DOHH2 (cell line): ENCODE measurements at regions not wholly inside any gene's neighbourhood (a gene's known extent, or its start where the extent isn't known, plus 50 kb on each side); places are given as distances from the start of the nearest gene placed in this dataset.

ENCODE experiments used
- H3F3A ChIP-seq: fragments of 200-600 bp; sonication (generic), shearing (Covaris generic); 2 replicates; pipeline ENCODE4 v1.6.0; 2016; ENCODE audit warnings: antibody characterized with exemption, mild to moderate bottlenecking; ENCODE audit not compliant: control insufficient read depth, insufficient read depth
- H3K27ac ChIP-seq: fragments of 200-600 bp; sonication (generic); 2 replicates; pipeline ENCODE4 v1.5.1; 2014; ENCODE audit warnings: low read depth, mild to moderate bottlenecking, low read length, moderate library complexity
- H3K27me3 ChIP-seq: fragments of 200-600 bp; sonication (generic); 2 replicates; pipeline ENCODE4 v1.6.1; 2014; ENCODE audit warnings: mild to moderate bottlenecking, low read length, mixed read lengths; ENCODE audit not compliant: control insufficient read depth
- H3K36me3 ChIP-seq: fragments of 200-600 bp; sonication (generic); 2 replicates; pipeline ENCODE4 v1.6.1; 2014; ENCODE audit warnings: mild to moderate bottlenecking, low read length, moderate library complexity, mixed read lengths; ENCODE audit not compliant: control insufficient read depth
- H3K4me1 ChIP-seq: fragments of 200-600 bp; sonication (generic); 2 replicates; pipeline ENCODE4 v1.6.1; 2014; ENCODE audit warnings: mild to moderate bottlenecking, low read length, mixed read lengths; ENCODE audit not compliant: control insufficient read depth
- H3K4me2 ChIP-seq: fragments of 200-600 bp; sonication (generic); 2 replicates; pipeline ENCODE4 v1.6.0; 2014; ENCODE audit warnings: mild to moderate bottlenecking, low read length, moderate library complexity
- H3K4me3 ChIP-seq: fragments of 200-600 bp; sonication (generic); 2 replicates; pipeline ENCODE4 v1.5.1; 2014; ENCODE audit warnings: mild to moderate bottlenecking, low read length, mixed read lengths
- H3K79me2 ChIP-seq: fragments of 200-600 bp; sonication (generic); 2 replicates; pipeline ENCODE4 v1.6.1; 2014; ENCODE audit warnings: mild to moderate bottlenecking, low read length, mixed read lengths; ENCODE audit not compliant: control insufficient read depth
- H3K9me2 ChIP-seq: fragments of 200-600 bp; sonication (generic); replicated peaks from 2 replicates; pipeline ENCODE4 v1.6.1; 2014; ENCODE audit warnings: mild to moderate bottlenecking, low read length, mixed read lengths; ENCODE audit not compliant: control insufficient read depth
- H3K9me3 ChIP-seq: fragments of 200-600 bp; sonication (generic); 2 replicates; pipeline ENCODE4 v1.6.1; 2014; ENCODE audit warnings: antibody characterized with exemption, low read length, mixed read lengths; ENCODE audit not compliant: control insufficient read depth, insufficient read depth
- H4K20me1 ChIP-seq: fragments of 200-600 bp; sonication (generic); 2 replicates; pipeline ENCODE4 v1.6.0; 2014; ENCODE audit warnings: low read depth, mild to moderate bottlenecking, antibody characterized with exemption, low read length, moderate library complexity; ENCODE audit not compliant: control insufficient read depth, insufficient read depth
- CTCF ChIP-seq: fragments of 200-600 bp; sonication (generic); IDR thresholded peaks from one replicate; pipeline ENCODE4 v1.5.1; 2014; ENCODE audit warnings: antibody characterized with exemption, mild to moderate bottlenecking, low read depth, low read length; ENCODE audit not compliant: poor library complexity, severe bottlenecking
- EZH2phosphoT487 ChIP-seq: fragments of 200-600 bp; sonication (generic); IDR thresholded peaks from 2 replicates; pipeline ENCODE4 v1.6.1; 2017; ENCODE audit warnings: borderline replicate concordance, mild to moderate bottlenecking, antibody characterized with exemption, low read length, moderate library complexity, mixed read lengths

GRCh38 chr12:124194893-124195566 is 99.9 kb upstream of the RFLNA start:
- no peak overlapping the region for H3K4me2 ChIP-seq
- H3K9me2 ChIP-seq, result no peaks in the 10 kb centered on the region
- H3K27ac ChIP-seq, result no peak overlapping the region
- no peaks in the 10 kb centered on the region for H3K36me3 ChIP-seq
- H3K9me3 ChIP-seq, result 0 out of 2 replicates have a peak, but pooled peaks cover 5% of the 10 kb centered on the region
- H4K20me1 ChIP-seq, result no peaks in the 10 kb centered on the region
- TF ChIP-seq EZH2phosphoT487, result no peak
- no peak for TF ChIP-seq CTCF
- no peaks in the 10 kb centered on the region for H3K4me1 ChIP-seq
- no peaks in the 10 kb centered on the region for H3K27me3 ChIP-seq
- no peaks in the 10 kb centered on the region for H3K79me2 ChIP-seq
- H3K4me3 ChIP-seq, result no peak overlapping the region
- no peaks in the 10 kb centered on the region for H3F3A ChIP-seq

- Histone ChIP-seq H3K4me2 (no peak overlapping the region), H4K20me1 (no peaks in the 10 kb centered on the region), H3K36me3 (no peaks in the 10 kb centered on the region), H3F3A (no peaks in the 10 kb centered on the region), H3K9me2 (no peaks in the 10 kb centered on the region), H3K27me3 (no peaks in the 10 kb centered on the region), H3K4me3 (no peak overlapping the region), H3K27ac (no peak overlapping the region), H3K9me3 (0 out of 2 replicates have a peak, but pooled peaks cover 5% of the 10 kb centered on the region), H3K79me2 (no peaks in the 10 kb centered on the region), H3K4me1 (no peaks in the 10 kb centered on the region)
- TF ChIP-seq EZH2phosphoT487, result no peak
- no peak for TF ChIP-seq CTCF
These were observed 99.3 kb upstream of the RFLNA start for GRCh38 chr12:124195567-124195942.

GRCh38 chr12:124196236-124196635 is 98.7 kb upstream of the RFLNA start:
- no peaks in the 10 kb centered on the region for H3F3A ChIP-seq
- H3K27me3 ChIP-seq, result no peaks in the 10 kb centered on the region
- 0 out of 2 replicates have a peak, but pooled peaks cover 5% of the 10 kb centered on the region for H3K9me3 ChIP-seq
- no peak overlapping the region for H3K27ac ChIP-seq
- H3K4me3 ChIP-seq, result no peak overlapping the region
- no peaks in the 10 kb centered on the region for H3K9me2 ChIP-seq
- H3K36me3 ChIP-seq, result no peaks in the 10 kb centered on the region
- TF ChIP-seq EZH2phosphoT487 (no peak), CTCF (no peak)
- H3K4me1 ChIP-seq, result no peaks in the 10 kb centered on the region
- no peaks in the 10 kb centered on the region for H4K20me1 ChIP-seq
- no peaks in the 10 kb centered on the region for H3K79me2 ChIP-seq
- H3K4me2 ChIP-seq, result no peak overlapping the region

- H4K20me1 ChIP-seq, result no peaks in the 10 kb centered on the region
- H3F3A ChIP-seq, result no peaks in the 10 kb centered on the region
- no peak overlapping the region for H3K4me3 ChIP-seq
- no peaks in the 10 kb centered on the region for H3K4me1 ChIP-seq
- H3K9me2 ChIP-seq, result no peaks in the 10 kb centered on the region
- H3K79me2 ChIP-seq, result no peaks in the 10 kb centered on the region
- 0 out of 2 replicates have a peak, but pooled peaks cover 3% of the 10 kb centered on the region for H3K9me3 ChIP-seq
- H3K27ac ChIP-seq, result no peak overlapping the region
- no peaks in the 10 kb centered on the region for H3K27me3 ChIP-seq
- TF ChIP-seq CTCF (no peak), EZH2phosphoT487 (no peak)
- H3K36me3 ChIP-seq, result no peaks in the 10 kb centered on the region
- H3K4me2 ChIP-seq, result no peak overlapping the region
These were observed 93.6 kb upstream of the RFLNA start for GRCh38 chr12:124201248-124201647.
